ENCODE measurements at regions not wholly inside any gene's neighbourhood (a gene's known extent, or its start where the extent isn't known, plus 50 kb on each side); places are given as distances from the start of the nearest gene placed in this dataset.
"Not testable (repeated sequence)": the region's sequence is repeated elsewhere in the genome, so short reads cannot be mapped to it uniquely, and the experiment has no call there.

DNA sequence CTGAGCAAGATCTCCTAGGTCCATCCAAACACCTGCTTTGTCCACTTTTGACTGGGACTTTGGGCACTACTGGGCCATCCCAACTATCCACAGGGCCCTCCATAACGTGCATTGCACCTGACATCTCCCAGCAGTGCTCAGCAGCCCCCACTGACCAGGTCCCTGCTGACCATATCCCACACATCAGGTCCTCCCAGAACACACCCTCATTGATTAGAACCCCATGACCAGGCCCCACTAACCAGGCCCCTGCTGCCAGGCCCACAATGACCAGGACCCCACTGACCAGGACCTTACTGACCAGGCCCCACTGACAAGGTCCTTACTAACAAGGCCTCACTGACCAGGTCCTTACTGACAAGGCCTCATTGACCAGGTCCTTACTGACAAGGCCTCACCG lies 93.9 kb upstream of the CTSV start:
- Histone ChIP-seq H4K20me1 (ENCODE audit: insufficient read depth, low read length) (no peaks in the 10 kb centered on the region), H3K79me2 (ENCODE audit: insufficient read depth, low read length) (no peaks in the 10 kb centered on the region), H2AFZ (ENCODE audit: low read length) (no peak overlapping the region), H3K27me3 (ENCODE audit: insufficient read depth, low read length) (no peaks in the 10 kb centered on the region), H3K4me3 (ENCODE audit: low read depth, low read length, poor library complexity, severe bottlenecking) (no peak overlapping the region), H3K4me2 (ENCODE audit: low read length) (no peak overlapping the region), H3K4me1 (ENCODE audit: insufficient read depth, low read length, severe bottlenecking) (no peaks in the 10 kb centered on the region), H3F3A (ENCODE audit: insufficient read depth, low read length) (no peaks in the 10 kb centered on the region), H3K9ac (ENCODE audit: low read length) (no peak overlapping the region), H3K36me3 (ENCODE audit: insufficient read depth, low read length) (no peaks in the 10 kb centered on the region), H3K9me2 (ENCODE audit: low read depth, low read length) (no peaks in the 10 kb centered on the region), H3K9me3 (ENCODE audit: low read length) (no peaks in the 10 kb centered on the region), H3K27ac (ENCODE audit: low read depth, low read length, poor library complexity, severe bottlenecking) (no peak overlapping the region)
- no peak for TF ChIP-seq EZH2 (IDR thresholded peaks at IDR 0.05; ENCODE audit: borderline replicate concordance, low read length)
- TF ChIP-seq, protein P1, sequence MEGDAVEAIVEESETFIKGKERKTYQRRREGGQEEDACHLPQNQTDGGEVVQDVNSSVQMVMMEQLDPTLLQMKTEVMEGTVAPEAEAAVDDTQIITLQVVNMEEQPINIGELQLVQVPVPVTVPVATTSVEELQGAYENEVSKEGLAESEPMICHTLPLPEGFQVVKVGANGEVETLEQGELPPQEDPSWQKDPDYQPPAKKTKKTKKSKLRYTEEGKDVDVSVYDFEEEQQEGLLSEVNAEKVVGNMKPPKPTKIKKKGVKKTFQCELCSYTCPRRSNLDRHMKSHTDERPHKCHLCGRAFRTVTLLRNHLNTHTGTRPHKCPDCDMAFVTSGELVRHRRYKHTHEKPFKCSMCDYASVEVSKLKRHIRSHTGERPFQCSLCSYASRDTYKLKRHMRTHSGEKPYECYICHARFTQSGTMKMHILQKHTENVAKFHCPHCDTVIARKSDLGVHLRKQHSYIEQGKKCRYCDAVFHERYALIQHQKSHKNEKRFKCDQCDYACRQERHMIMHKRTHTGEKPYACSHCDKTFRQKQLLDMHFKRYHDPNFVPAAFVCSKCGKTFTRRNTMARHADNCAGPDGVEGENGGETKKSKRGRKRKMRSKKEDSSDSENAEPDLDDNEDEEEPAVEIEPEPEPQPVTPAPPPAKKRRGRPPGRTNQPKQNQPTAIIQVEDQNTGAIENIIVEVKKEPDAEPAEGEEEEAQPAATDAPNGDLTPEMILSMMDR (IDR thresholded peaks at IDR 0.05; ENCODE audit: low read length) = no peak

DNA sequence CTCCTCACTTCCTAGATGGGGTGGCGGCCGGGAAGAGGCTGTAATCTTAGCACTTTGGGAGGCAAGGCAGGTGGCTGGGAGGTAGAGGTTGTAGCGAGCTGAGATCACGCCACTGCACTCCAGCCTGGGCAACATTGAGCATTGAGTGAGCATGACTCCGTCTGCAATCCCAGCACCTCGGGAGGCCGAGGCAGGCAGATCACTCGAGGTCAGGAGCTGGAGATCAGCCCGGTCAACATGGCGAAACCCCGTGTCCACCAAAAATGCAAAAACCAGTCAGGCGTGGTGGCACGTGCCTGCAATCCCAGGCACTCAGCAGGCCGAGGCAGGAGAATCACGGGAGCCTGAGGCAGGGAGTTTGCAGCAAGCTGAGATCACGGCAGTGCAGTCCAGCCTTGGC lies 91.9 kb upstream of the CTSV start:
- not testable (repeated sequence) for H3K9ac ChIP-seq (ENCODE audit: low read length); H3K9me2 ChIP-seq (ENCODE audit: low read depth, low read length); H3K4me3 ChIP-seq (ENCODE audit: low read depth, low read length, poor library complexity, severe bottlenecking); H3K79me2 ChIP-seq (ENCODE audit: insufficient read depth, low read length); H3K27ac ChIP-seq (ENCODE audit: low read depth, low read length, poor library complexity, severe bottlenecking); H3K4me2 ChIP-seq (ENCODE audit: low read length); H2AFZ ChIP-seq (ENCODE audit: low read length); H3F3A ChIP-seq (ENCODE audit: insufficient read depth, low read length); H3K36me3 ChIP-seq (ENCODE audit: insufficient read depth, low read length); H3K27me3 ChIP-seq (ENCODE audit: insufficient read depth, low read length); H3K9me3 ChIP-seq (ENCODE audit: low read length); H4K20me1 ChIP-seq (ENCODE audit: insufficient read depth, low read length); H3K4me1 ChIP-seq (ENCODE audit: insufficient read depth, low read length, severe bottlenecking)

DNA sequence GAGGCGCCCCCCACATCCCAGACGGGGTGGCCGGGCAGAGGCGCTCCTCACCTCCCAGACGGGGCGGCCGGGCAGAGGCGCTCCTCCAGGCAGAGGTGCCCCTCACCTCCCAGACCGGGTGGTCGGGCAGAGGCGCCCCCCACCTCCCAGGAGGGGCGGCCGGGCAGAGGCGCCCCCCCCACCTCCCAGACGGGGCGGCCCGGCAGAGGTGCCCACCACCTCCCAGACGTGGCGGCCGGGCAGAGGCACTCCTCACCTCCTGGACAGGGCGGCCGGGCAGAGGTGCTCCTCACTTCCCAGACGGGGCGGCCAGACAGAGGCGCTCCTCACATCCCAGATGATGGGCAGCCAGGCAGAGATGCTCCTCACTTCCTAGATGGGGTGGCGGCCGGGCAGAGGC lies 91.4 kb upstream of the CTSV start:
- not testable (repeated sequence) for H3K9me3 ChIP-seq (ENCODE audit: low read length); H3K27ac ChIP-seq (ENCODE audit: low read depth, low read length, poor library complexity, severe bottlenecking); H3K4me3 ChIP-seq (ENCODE audit: low read depth, low read length, poor library complexity, severe bottlenecking); H3K79me2 ChIP-seq (ENCODE audit: insufficient read depth, low read length); H3K4me2 ChIP-seq (ENCODE audit: low read length); H4K20me1 ChIP-seq (ENCODE audit: insufficient read depth, low read length); H3F3A ChIP-seq (ENCODE audit: insufficient read depth, low read length); H3K27me3 ChIP-seq (ENCODE audit: insufficient read depth, low read length); H3K9me2 ChIP-seq (ENCODE audit: low read depth, low read length); H2AFZ ChIP-seq (ENCODE audit: low read length); H3K4me1 ChIP-seq (ENCODE audit: insufficient read depth, low read length, severe bottlenecking); H3K9ac ChIP-seq (ENCODE audit: low read length); H3K36me3 ChIP-seq (ENCODE audit: insufficient read depth, low read length)

GRCh38 chr9:97128919-97129318 lies 90.0 kb upstream of the CTSV start:
- Histone ChIP-seq H3K4me1 (ENCODE audit: insufficient read depth, low read length, severe bottlenecking) (no peaks in the 10 kb centered on the region), H3K79me2 (ENCODE audit: insufficient read depth, low read length) (no peaks in the 10 kb centered on the region), H3K4me2 (ENCODE audit: low read length) (no peak overlapping the region), H3K9me2 (ENCODE audit: low read depth, low read length) (no peaks in the 10 kb centered on the region), H3F3A (ENCODE audit: insufficient read depth, low read length) (no peaks in the 10 kb centered on the region), H4K20me1 (ENCODE audit: insufficient read depth, low read length) (no peaks in the 10 kb centered on the region), H3K27me3 (ENCODE audit: insufficient read depth, low read length) (no peaks in the 10 kb centered on the region), H2AFZ (ENCODE audit: low read length) (no peak overlapping the region), H3K9me3 (ENCODE audit: low read length) (no peaks in the 10 kb centered on the region), H3K36me3 (ENCODE audit: insufficient read depth, low read length) (no peaks in the 10 kb centered on the region), H3K9ac (ENCODE audit: low read length) (no peak overlapping the region), H3K4me3 (ENCODE audit: low read depth, low read length, poor library complexity, severe bottlenecking) (no peak overlapping the region), H3K27ac (ENCODE audit: low read depth, low read length, poor library complexity, severe bottlenecking) (no peak overlapping the region)
- TF ChIP-seq, protein P1 (IDR thresholded peaks at IDR 0.05; ENCODE audit: low read length) = no peak
- TF ChIP-seq EZH2 (IDR thresholded peaks at IDR 0.05; ENCODE audit: borderline replicate concordance, low read length) = no peak
